GM12878 (cell line): ENCODE measurements at regions not wholly inside any gene's neighbourhood (a gene's known extent, or its start where the extent isn't known, plus 50 kb on each side); places are given as distances from the start of the nearest gene placed in this dataset.

Experiments used
- CHD1 ChIP-seq: IDR thresholded peaks from 2 replicates; pipeline ENCODE4 v1.6.1; 2012; ENCODE audit warnings: low read depth, low read length, improper control_type of control experiment
- JUNB ChIP-seq: IDR thresholded peaks from 2 replicates; pipeline ENCODE4 v1.6.1; 2016; ENCODE audit warnings: antibody characterized with exemption, mild to moderate bottlenecking
- MAX ChIP-seq: IDR thresholded peaks from 2 replicates; pipeline ENCODE4 v1.6.1; 2012; ENCODE audit warnings: low read depth, low read length, improper control_type of control experiment
- POLR2A ChIP-seq: IDR thresholded peaks from 2 replicates; pipeline ENCODE4 v1.6.1; 2011; ENCODE audit warnings: low read depth, mild to moderate bottlenecking, low read length
- POLR2AphosphoS5 ChIP-seq: IDR thresholded peaks from 2 replicates; pipeline ENCODE4 v1.6.1; 2011; ENCODE audit warnings: mild to moderate bottlenecking, low read length, inconsistent platforms
- POU2F2 ChIP-seq: IDR thresholded peaks from 3 replicates; pipeline ENCODE4 v1.6.1; 2011; ENCODE audit warnings: low read depth, mild to moderate bottlenecking, low read length, borderline replicate concordance
- PRDM15 ChIP-seq: fragments of 450-650 bp; formaldehyde crosslinking; IDR thresholded peaks from 2 replicates; pipeline ENCODE4 v1.4.0; 2020; ENCODE audit warnings: mild to moderate bottlenecking, moderate library complexity
- RAD51 ChIP-seq: fragments of 450-650 bp; IDR thresholded peaks from 2 replicates; pipeline ENCODE4 v1.6.1; 2016; ENCODE audit warnings: moderate library complexity, mild to moderate bottlenecking, inconsistent platforms
- SMC3 ChIP-seq: IDR thresholded peaks from 2 replicates; pipeline ENCODE4 v1.6.1; 2011; ENCODE audit warnings: low read length, improper control_type of control experiment, borderline replicate concordance
- USF2 ChIP-seq: IDR thresholded peaks from 2 replicates; pipeline ENCODE4 v1.6.1; 2011; ENCODE audit warnings: low read depth, low read length, improper control_type of control experiment, borderline replicate concordance
- YY1 ChIP-seq: IDR thresholded peaks from 2 replicates; pipeline ENCODE4 v1.6.1; 2011; ENCODE audit warnings: low read depth, mild to moderate bottlenecking, low read length
- TF ChIP-seq, protein P1 (sequence below), 3 experiments: IDR thresholded peaks in 2 of 3; conservative IDR thresholded peaks in 1 of 3; 2 replicates each; pipeline ENCODE4 v1.5.1; 2011; ENCODE audit warnings: low read depth in 3 of 3, low read length in 3 of 3, mild to moderate bottlenecking in 3 of 3, control low read depth in 2 of 3, moderate library complexity in 2 of 3, inconsistent platforms in 1 of 3, mixed read lengths in 1 of 3; ENCODE audit not compliant: control insufficient read depth in 2 of 3, insufficient read depth in 1 of 3; ENCODE audit errors: extremely low read depth in 1 of 3

GRCh38 chrX:45497290-45497689 is 296.6 kb upstream of the DIPK2B start:
- TF ChIP-seq, protein P1, sequence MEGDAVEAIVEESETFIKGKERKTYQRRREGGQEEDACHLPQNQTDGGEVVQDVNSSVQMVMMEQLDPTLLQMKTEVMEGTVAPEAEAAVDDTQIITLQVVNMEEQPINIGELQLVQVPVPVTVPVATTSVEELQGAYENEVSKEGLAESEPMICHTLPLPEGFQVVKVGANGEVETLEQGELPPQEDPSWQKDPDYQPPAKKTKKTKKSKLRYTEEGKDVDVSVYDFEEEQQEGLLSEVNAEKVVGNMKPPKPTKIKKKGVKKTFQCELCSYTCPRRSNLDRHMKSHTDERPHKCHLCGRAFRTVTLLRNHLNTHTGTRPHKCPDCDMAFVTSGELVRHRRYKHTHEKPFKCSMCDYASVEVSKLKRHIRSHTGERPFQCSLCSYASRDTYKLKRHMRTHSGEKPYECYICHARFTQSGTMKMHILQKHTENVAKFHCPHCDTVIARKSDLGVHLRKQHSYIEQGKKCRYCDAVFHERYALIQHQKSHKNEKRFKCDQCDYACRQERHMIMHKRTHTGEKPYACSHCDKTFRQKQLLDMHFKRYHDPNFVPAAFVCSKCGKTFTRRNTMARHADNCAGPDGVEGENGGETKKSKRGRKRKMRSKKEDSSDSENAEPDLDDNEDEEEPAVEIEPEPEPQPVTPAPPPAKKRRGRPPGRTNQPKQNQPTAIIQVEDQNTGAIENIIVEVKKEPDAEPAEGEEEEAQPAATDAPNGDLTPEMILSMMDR (IDR thresholded peaks at IDR 0.05 in 2 of 3, conservative IDR thresholded peaks at IDR 0.05 in 1 of 3; ENCODE audit: control insufficient read depth in 2 of 3, extremely low read depth in 1 of 3, insufficient read depth in 1 of 3, low read depth in 3 of 3, low read length in 3 of 3): no peak
- TF ChIP-seq POU2F2 (no peak), MAX (no peak), JUNB (no peak), PRDM15 (no peak), USF2 (no peak), RAD51 (no peak), SMC3 (no peak), POLR2AphosphoS5 (no peak), POLR2A (no peak), CHD1 (no peak), YY1 (no peak)
